A673 (cell line): ENCODE measurements at regions not wholly inside any gene's neighbourhood (a gene's known extent, or its start where the extent isn't known, plus 50 kb on each side); places are given as distances from the start of the nearest gene placed in this dataset.

Source experiments
- BruUV-seq: library from RNA; stranded (reverse); fragments of 400-500 nt; replicated peaks from 2 replicates; lab custom pipeline; 2021; lab: Mats Ljungman, UMichigan
- CTCF ChIA-PET: fragments of 300-600 bp; sonication (Branson Sonifier 250); formaldehyde crosslinking; loops from one replicate; lab custom pipeline; 2022; ENCODE audit warnings: antibody characterized with exemption; lab: Charles Lee
- POLR2A ChIA-PET: fragments of 300-600 bp; sonication (Branson Sonifier 250); formaldehyde crosslinking; loops from one replicate; lab custom pipeline; 2022; ENCODE audit warnings: antibody characterized with exemption; ENCODE audit not compliant: low non-redundant PET; lab: Charles Lee
- DNase-seq: peaks from one replicate; pipeline ENCODE4 v3.0.0-alpha.2; 2015; ENCODE audit warnings: low spot score
- H3K27ac ChIP-seq: fragments of 200-600 bp; sonication (generic); 2 replicates; pipeline ENCODE4 v1.5.1; 2016; ENCODE audit warnings: mixed run types, low read depth, mild to moderate bottlenecking, mixed read lengths, antibody characterized with exemption, low read length; ENCODE audit not compliant: poor library complexity, severe bottlenecking
- H3K27me3 ChIP-seq: fragments of 200-600 bp; sonication (generic); replicated peaks from 2 replicates; pipeline ENCODE4 v1.6.1; 2017; ENCODE audit warnings: mixed run types, low read depth, mild to moderate bottlenecking, mixed read lengths, antibody characterized with exemption, low read length; ENCODE audit not compliant: insufficient read depth, poor library complexity
- H3K36me3 ChIP-seq: fragments of 200-600 bp; sonication (generic); 2 replicates; pipeline ENCODE4 v1.6.1; 2016; ENCODE audit warnings: mixed run types, mild to moderate bottlenecking, mixed read lengths, antibody characterized with exemption, low read length; ENCODE audit not compliant: insufficient read depth, poor library complexity, severe bottlenecking
- H3K4me1 ChIP-seq: fragments of 200-600 bp; sonication (generic); 2 replicates; pipeline ENCODE4 v1.6.1; 2017; ENCODE audit warnings: mixed run types, mild to moderate bottlenecking, mixed read lengths, antibody characterized with exemption, low read length; ENCODE audit not compliant: insufficient read depth, poor library complexity, severe bottlenecking
- H3K4me3 ChIP-seq: fragments of 200-600 bp; sonication (generic); 2 replicates; pipeline ENCODE4 v1.5.1; 2016; ENCODE audit warnings: low read depth, mixed run types, mild to moderate bottlenecking, mixed read lengths, low read length; ENCODE audit not compliant: poor library complexity, severe bottlenecking
- H3K9me3 ChIP-seq: fragments of 200-600 bp; sonication (generic); 2 replicates; pipeline ENCODE4 v1.6.1; 2016; ENCODE audit warnings: mixed run types, low read depth, mild to moderate bottlenecking, mixed read lengths, antibody characterized with exemption, low read length; ENCODE audit not compliant: poor library complexity, severe bottlenecking
- CTCF ChIP-seq: fragments of 300-800, 200-600 bp; sonication (generic); conservative IDR thresholded peaks from 2 replicates; pipeline ENCODE4 v1.5.1; 2017; ENCODE audit warnings: low read depth, mild to moderate bottlenecking, antibody characterized with exemption, low read length, moderate library complexity, mixed read lengths
- EZH2 ChIP-seq: fragments of 200-600 bp; sonication (generic); IDR thresholded peaks from 2 replicates; pipeline ENCODE4 v1.6.1; 2017; ENCODE audit warnings: borderline replicate concordance, low read depth, mild to moderate bottlenecking, mixed read lengths, antibody characterized with exemption, low read length; ENCODE audit not compliant: poor library complexity, severe bottlenecking
- intact Hi-C: fragments of 100-400 bp; cut with micrococcal nuclease; formaldehyde crosslinking; loops from one replicate; pipeline ENCODE4 v1.10.0; 2022; ENCODE audit not compliant: unreplicated experiment

DNA sequence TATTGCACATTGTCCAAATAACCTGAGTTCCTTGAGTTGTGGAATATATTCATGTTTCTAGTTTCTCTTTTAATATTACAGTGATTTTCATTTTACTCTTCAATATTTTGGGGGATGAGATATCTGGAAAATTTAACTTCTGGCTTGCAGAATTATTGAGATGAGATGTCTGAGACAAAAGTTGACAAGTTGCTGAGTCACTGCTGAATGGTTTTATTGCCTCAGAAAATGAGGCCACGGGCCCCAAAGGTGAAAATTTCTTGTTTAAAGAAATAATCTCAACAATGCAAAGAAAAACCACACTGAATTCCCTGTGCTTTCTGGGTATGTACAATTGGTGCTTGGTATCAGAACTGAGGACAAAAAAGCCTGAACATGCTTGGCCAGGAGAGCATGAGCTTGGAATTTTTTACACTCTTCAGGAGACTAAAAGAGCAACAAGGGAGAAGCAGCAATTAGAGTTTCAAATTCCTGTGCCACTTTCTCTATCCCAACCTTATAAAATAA lies 129.2 kb upstream of the TOM1L1 start:
- Histone ChIP-seq H3K9me3 (no peaks in the 10 kb centered on the region), H3K4me1 (peaks cover 36% of the 10 kb centered on the region)
- CTCF ChIA-PET: no interaction called here

DNA sequence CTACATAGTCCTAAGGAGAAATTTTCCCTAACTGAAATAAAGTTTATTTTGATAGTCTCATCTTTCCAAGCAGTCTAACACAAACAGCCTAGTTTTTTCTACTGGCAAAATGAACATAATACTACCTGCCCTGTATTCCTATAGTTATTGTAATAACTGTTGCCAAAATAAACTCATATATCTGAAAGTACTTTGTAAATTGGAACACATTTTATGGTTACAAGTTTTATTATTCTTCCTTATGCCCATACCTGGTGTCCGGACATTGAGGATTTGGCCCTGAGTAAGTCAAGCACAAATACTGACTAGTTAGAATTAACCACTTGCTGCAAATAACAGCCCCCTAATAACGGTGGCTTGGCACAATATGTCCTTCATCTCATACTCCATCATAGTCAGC lies 120.4 kb upstream of the TOM1L1 start:
- TF ChIP-seq EZH2 (no peak), CTCF (no peak)
- Histone ChIP-seq H3K36me3 (no peaks in the 10 kb centered on the region), H3K4me1 (no peaks in the 10 kb centered on the region), H3K27me3 (no peaks in the 10 kb centered on the region), H3K27ac (no peak overlapping the region), H3K4me3 (no peak overlapping the region), H3K9me3 (no peaks in the 10 kb centered on the region)
- no peak for DNase-seq
- POLR2A ChIA-PET: no interaction called here
- CTCF ChIA-PET: no interaction called here
- BruUV-seq: no TSS peak
- intact Hi-C loops: no loop called here

More for the DNA sequence above, 129.2 kb upstream of the TOM1L1 start:
- H3K4me3 ChIP-seq: no peak overlapping the region
- H3K36me3 ChIP-seq: no peaks in the 10 kb centered on the region
- no TSS peak for BruUV-seq
- no peak overlapping the region for H3K27ac ChIP-seq
- no peaks in the 10 kb centered on the region for H3K27me3 ChIP-seq
- intact Hi-C loops: no loop called here
- POLR2A ChIA-PET: no interaction called here
- DNase-seq: no peak
- TF ChIP-seq CTCF (no peak), EZH2 (no peak)

DNA sequence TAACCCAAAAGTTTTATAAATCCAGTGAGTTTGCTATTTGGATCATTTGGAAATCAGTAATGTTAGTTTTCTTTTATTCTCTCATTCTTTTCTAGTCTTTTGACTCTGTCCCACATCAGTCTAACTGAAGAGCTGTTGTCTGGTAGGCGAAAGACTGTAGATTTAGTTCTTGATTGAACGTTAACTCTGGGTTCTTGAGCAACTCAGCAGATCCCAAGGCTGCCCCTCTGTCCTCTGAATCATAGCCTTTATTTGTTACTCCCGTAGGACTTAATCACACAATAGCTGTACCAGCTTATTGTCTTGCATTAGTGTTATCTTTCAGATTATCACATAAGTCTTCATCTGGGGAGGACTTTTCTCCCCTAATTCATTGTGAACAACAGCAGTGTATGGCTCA lies 119.3 kb upstream of the TOM1L1 start:
- no peak for DNase-seq
- Histone ChIP-seq H3K27ac (no peak overlapping the region), H3K9me3 (no peaks in the 10 kb centered on the region), H3K4me3 (no peak overlapping the region), H3K36me3 (no peaks in the 10 kb centered on the region), H3K4me1 (no peaks in the 10 kb centered on the region), H3K27me3 (no peaks in the 10 kb centered on the region)
- ChIA-PET POLR2A (no interaction called here), CTCF (no interaction called here)
- intact Hi-C loops: no loop called here
- TF ChIP-seq EZH2 (no peak), CTCF (no peak)
- BruUV-seq: no TSS peak
